ENCODE measurements at regions not wholly inside any gene's neighbourhood (a gene's known extent, or its start where the extent isn't known, plus 50 kb on each side); places are given as distances from the start of the nearest gene placed in this dataset.

GRCh38 chr10:31741473-31741872 lies 187.2 kb downstream of the ARHGAP12 start:
- no peak for TF ChIP-seq CTCF (IDR thresholded peaks at IDR 0.05; ENCODE audit: insufficient read depth, low read depth, low read length)
- TF ChIP-seq EZH2 (IDR thresholded peaks at IDR 0.05; ENCODE audit: insufficient read depth, low read length) = no peak

All from astrocyte (in vitro differentiated cells and primary cell).